Limb (tissue), 2 donors: ENCODE measurements at regions not wholly inside any gene's neighbourhood (a gene's known extent, or its start where the extent isn't known, plus 50 kb on each side); places are given as distances from the start of the nearest gene placed in this dataset.
"Not testable (repeated sequence)": the region's sequence is repeated elsewhere in the genome, so short reads cannot be mapped to it uniquely, and the experiment has no call there.

Experiments used
- DNase-seq, 2 donors: peaks; one replicate each; pipeline ENCODE4 v3.0.0-alpha.2; 2016; ENCODE audit errors: extremely low spot score in 2 of 2

- DNase-seq, result no peak
These were observed 229.3 kb upstream of the EDNRB start for GRCh38 chr13:78147905-78148304.

GRCh38 chr13:78145276-78145675 lies 226.6 kb upstream of the EDNRB start:
- DNase-seq, result no peak

GRCh38 chr13:78139765-78140164 lies 221.1 kb upstream of the EDNRB start:
- DNase-seq, result no peak

GRCh38 chr13:78138756-78139155 lies 220.1 kb upstream of the EDNRB start:
- DNase-seq, result no peak

GRCh38 chr13:78137404-78138142 lies 218.9 kb upstream of the EDNRB start:
- DNase-seq, result peak; percentile 47 to 86

GRCh38 chr13:78136966-78137365 lies 218.3 kb upstream of the EDNRB start:
- no peak for DNase-seq

- no peak for DNase-seq
These were observed 214.9 kb upstream of the EDNRB start for GRCh38 chr13:78133511-78133910.

- no peak for DNase-seq
These were observed 213.2 kb upstream of the EDNRB start for GRCh38 chr13:78131811-78132210.

- no peak for DNase-seq
These were observed 212.7 kb upstream of the EDNRB start for GRCh38 chr13:78131346-78131745.

- peak in 1 of 2 donors; percentile 18 for DNase-seq
These were observed 211.2 kb upstream of the EDNRB start for GRCh38 chr13:78129823-78130222.

GRCh38 chr13:78129359-78129758 lies 210.7 kb upstream of the EDNRB start:
- no peak for DNase-seq

GRCh38 chr13:78121459-78122348 lies 203.1 kb upstream of the EDNRB start:
- peak in 1 of 2 donors; percentile 82 for DNase-seq

- DNase-seq, result no peak
These were observed 202.4 kb upstream of the EDNRB start for GRCh38 chr13:78121001-78121400.

- DNase-seq, result not testable (repeated sequence)
These were observed 201.5 kb upstream of the EDNRB start for GRCh38 chr13:78120144-78120543.

- not testable (repeated sequence) for DNase-seq
These were observed 198.4 kb upstream of the EDNRB start for GRCh38 chr13:78117070-78117469.

GRCh38 chr13:78105656-78106055 lies 187.0 kb upstream of the EDNRB start:
- no peak for DNase-seq

GRCh38 chr13:78103936-78104335 lies 185.3 kb upstream of the EDNRB start:
- DNase-seq, result no peak

GRCh38 chr13:78102741-78103140 lies 184.1 kb upstream of the EDNRB start:
- no peak for DNase-seq

- no peak for DNase-seq
These were observed 183.6 kb upstream of the EDNRB start for GRCh38 chr13:78102121-78102677.

GRCh38 chr13:78100486-78100885 lies 181.9 kb upstream of the EDNRB start:
- DNase-seq, result no peak

- DNase-seq, result no peak
These were observed 179.6 kb upstream of the EDNRB start for GRCh38 chr13:78098249-78098648.

GRCh38 chr13:78096221-78096620 lies 177.6 kb upstream of the EDNRB start:
- DNase-seq, result no peak
